K562 (cell line): ENCODE measurements at regions not wholly inside any gene's neighbourhood (a gene's known extent, or its start where the extent isn't known, plus 50 kb on each side); places are given as distances from the start of the nearest gene placed in this dataset.

Experiments used
- BRD9 ChIP-seq: fragments of 450-650 bp; IDR thresholded peaks from 2 replicates; pipeline ENCODE4 v1.6.1; 2018; ENCODE audit warnings: low read depth; ENCODE audit not compliant: partially characterized antibody
- BRF1 ChIP-seq: IDR thresholded peaks from 3 replicates; pipeline ENCODE4 v1.6.1; 2011; ENCODE audit warnings: borderline replicate concordance, mild to moderate bottlenecking; ENCODE audit not compliant: insufficient read length; ENCODE audit errors: extremely low read depth
- ELF2 ChIP-seq: fragments of 250-450 bp; sonication (Bioruptor Pico); IDR thresholded peaks from 2 replicates; pipeline ENCODE4 v1.5.0; 2021; ENCODE audit warnings: mild to moderate bottlenecking
- EP300 ChIP-seq: IDR thresholded peaks from 2 replicates; pipeline ENCODE4 v1.6.1; 2012; ENCODE audit warnings: low read length, improper control_type of control experiment
- HDGF ChIP-seq: fragments of 450-650 bp; IDR thresholded peaks from 2 replicates; pipeline ENCODE4 v1.6.1; 2016
- HNRNPUL1 ChIP-seq: fragments of 200-400 bp; formaldehyde crosslinking; IDR thresholded peaks from 2 replicates; pipeline ENCODE4 v1.6.1; 2017; ENCODE audit warnings: low read length
- NFE2 ChIP-seq: IDR thresholded peaks from 2 replicates; pipeline ENCODE4 v1.6.1; 2014; ENCODE audit warnings: antibody characterized with exemption, low read depth
- NR0B1 ChIP-seq: fragments of 450-650 bp; IDR thresholded peaks from one replicate; pipeline ENCODE4 v1.6.1; 2018; ENCODE audit warnings: mild to moderate bottlenecking, moderate library complexity; ENCODE audit not compliant: partially characterized antibody
- PHF21A ChIP-seq: fragments of 450-650 bp; IDR thresholded peaks from 2 replicates; pipeline ENCODE4 v1.6.1; 2017; ENCODE audit warnings: low read depth, borderline replicate concordance
- RFX5 ChIP-seq: IDR thresholded peaks from 2 replicates; pipeline ENCODE4 v1.6.1; 2011; ENCODE audit warnings: low read depth, mild to moderate bottlenecking, improper control_type of control experiment, low read length
- SIN3A ChIP-seq, 2 experiments: fragments of 150-350 bp in 1 of 2; IDR thresholded peaks; 2 replicates each; pipeline ENCODE4 v1.6.1; 2011 to 2016; ENCODE audit warnings: borderline replicate concordance in 2 of 2, low read depth in 2 of 2, low read length in 2 of 2, mild to moderate bottlenecking in 2 of 2, moderate library complexity in 2 of 2; ENCODE audit not compliant: control insufficient read depth in 1 of 2
- ZKSCAN1 ChIP-seq: fragments of 150-350 bp; IDR thresholded peaks from 2 replicates; pipeline ENCODE4 v1.6.1; 2016; ENCODE audit warnings: low read depth, low read length
- ZNF175 ChIP-seq: fragments of 200-800 bp; sonication (Bioruptor generic); IDR thresholded peaks from 2 replicates; pipeline ENCODE4 v1.6.1; 2016; ENCODE audit warnings: low read depth, mild to moderate bottlenecking, missing genetic modification characterization, missing compliant biosample characterization
- TF ChIP-seq, protein P1 (sequence below), 2 experiments: fragments of 450-650 bp; IDR thresholded peaks; 2 replicates each; pipeline ENCODE4 v1.6.1; 2016; ENCODE audit warnings: mild to moderate bottlenecking in 2 of 2, borderline replicate concordance in 1 of 2, low read depth in 1 of 2, moderate library complexity in 1 of 2
- TF ChIP-seq, protein P2 (sequence below): fragments of 250-450 bp; sonication (Bioruptor Pico); IDR thresholded peaks from 2 replicates; pipeline ENCODE4 v1.9.0; 2021; ENCODE audit warnings: mild to moderate bottlenecking
- TF ChIP-seq, protein P3 (sequence below), 2 experiments: fragments of 450-650 bp in 1 of 2; IDR thresholded peaks; 2 replicates each; pipeline ENCODE4 v1.6.1; 2011 to 2017; ENCODE audit warnings: low read depth in 2 of 2, antibody characterized with exemption in 1 of 2, borderline replicate concordance in 1 of 2, low read length in 1 of 2, mild to moderate bottlenecking in 1 of 2, mixed read lengths in 1 of 2; ENCODE audit not compliant: control insufficient read depth in 1 of 2

GRCh38 chr6:28751514-28751913 lies 172.3 kb downstream of the TRIM27 start (continued):
- TF ChIP-seq, protein P1, sequence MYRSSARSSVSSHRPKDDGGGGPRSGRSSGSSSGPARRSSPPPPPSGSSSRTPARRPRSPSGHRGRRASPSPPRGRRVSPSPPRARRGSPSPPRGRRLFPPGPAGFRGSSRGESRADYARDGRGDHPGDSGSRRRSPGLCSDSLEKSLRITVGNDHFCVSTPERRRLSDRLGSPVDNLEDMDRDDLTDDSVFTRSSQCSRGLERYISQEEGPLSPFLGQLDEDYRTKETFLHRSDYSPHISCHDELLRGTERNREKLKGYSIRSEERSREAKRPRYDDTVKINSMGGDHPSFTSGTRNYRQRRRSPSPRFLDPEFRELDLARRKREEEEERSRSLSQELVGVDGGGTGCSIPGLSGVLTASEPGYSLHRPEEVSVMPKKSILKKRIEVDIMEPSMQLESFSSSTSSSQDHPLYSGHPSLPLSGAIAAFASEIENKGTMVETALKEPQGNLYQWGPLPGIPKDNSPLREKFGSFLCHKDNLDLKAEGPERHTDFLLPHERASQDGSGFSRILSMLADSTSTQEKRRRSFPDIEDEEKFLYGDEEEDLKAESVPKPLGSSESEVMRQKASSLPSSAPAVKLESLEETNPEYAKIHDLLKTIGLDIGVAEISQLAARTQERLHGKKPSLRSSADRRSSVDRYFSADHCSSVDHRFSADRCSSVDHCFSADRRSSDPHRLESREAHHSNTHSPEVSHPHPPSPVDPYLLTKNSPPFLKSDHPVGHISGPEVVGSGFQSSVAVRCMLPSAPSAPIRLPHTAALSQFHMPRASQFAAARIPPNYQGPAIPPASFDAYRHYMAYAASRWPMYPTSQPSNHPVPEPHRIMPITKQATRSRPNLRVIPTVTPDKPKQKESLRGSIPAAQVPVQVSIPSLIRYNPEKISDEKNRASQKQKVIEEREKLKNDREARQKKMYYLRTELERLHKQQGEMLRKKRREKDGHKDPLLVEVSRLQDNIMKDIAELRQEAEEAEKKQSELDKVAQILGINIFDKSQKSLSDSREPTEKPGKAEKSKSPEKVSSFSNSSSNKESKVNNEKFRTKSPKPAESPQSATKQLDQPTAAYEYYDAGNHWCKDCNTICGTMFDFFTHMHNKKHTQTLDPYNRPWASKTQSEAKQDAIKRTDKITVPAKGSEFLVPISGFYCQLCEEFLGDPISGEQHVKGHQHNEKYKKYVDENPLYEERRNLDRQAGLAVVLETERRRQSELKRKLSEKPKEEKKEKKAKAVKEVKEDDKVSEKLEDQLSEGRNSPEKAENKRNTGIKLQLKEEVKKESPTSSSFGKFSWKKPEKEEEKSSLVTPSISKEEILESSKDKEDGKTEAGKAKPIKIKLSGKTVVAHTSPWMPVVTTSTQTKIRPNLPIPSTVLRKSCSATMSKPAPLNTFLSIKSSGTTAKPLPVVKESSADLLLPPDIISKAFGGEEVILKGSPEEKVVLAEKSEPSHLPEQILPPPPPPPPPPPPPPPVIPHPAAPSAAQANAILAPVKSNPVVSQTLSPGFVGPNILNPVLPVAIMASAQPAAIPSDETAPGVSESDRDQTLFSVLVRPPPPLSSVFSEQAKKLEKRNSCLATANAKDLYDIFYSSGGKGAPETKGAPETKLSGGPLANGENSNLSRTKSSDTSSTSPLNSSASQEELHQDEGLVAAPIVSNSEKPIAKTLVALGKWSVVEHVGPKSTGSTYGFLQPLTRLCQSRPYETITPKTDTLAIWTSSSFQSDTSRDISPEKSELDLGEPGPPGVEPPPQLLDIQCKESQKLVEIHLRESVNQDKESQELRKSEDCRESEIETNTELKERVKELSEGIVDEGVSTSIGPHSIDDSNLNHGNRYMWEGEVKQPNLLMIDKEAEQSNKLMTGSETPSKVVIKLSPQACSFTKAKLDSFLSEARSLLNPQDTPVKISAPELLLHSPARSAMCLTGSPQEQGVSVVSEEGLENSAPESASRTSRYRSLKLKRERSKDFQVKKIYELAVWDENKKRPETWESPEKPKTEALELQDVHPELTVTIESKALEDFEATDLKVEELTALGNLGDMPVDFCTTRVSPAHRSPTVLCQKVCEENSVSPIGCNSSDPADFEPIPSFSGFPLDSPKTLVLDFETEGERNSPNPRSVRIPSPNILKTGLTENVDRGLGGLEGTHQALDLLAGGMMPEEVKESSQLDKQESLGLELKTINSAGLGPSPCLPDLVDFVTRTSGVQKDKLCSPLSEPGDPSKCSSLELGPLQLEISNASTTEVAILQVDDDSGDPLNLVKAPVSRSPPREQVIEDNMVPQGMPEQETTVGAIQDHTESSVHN (IDR thresholded peaks at IDR 0.05; ENCODE audit: borderline replicate concordance in 1 of 2, low read depth in 1 of 2), result peak in 1 of 2 experiments; percentile 79; a peak in 2 of 4 replicates
- no peak for TF ChIP-seq NFE2
- TF ChIP-seq HDGF, result peak; percentile 83; the same call in 1 of the 2 replicates
- TF ChIP-seq PHF21A, result no peak
- TF ChIP-seq SIN3A (IDR thresholded peaks at IDR 0.05; ENCODE audit: borderline replicate concordance in 2 of 2, control insufficient read depth in 1 of 2, low read depth in 2 of 2, low read length in 2 of 2), result peak in 1 of 2 experiments; percentile 40; a peak in 1 of 4 replicates
- peak; percentile 19; the same call in 1 of the 2 replicates for TF ChIP-seq EP300
- TF ChIP-seq ZKSCAN1, result no peak
- no peak for TF ChIP-seq RFX5
- TF ChIP-seq BRF1, result no peak
- TF ChIP-seq BRD9, result no peak
- TF ChIP-seq NR0B1, result no peak
- no peak for TF ChIP-seq ELF2 (CRISPR knock-in tag)
- TF ChIP-seq ZNF175 (CRISPR knock-in tag), result no peak
- TF ChIP-seq, protein P2, sequence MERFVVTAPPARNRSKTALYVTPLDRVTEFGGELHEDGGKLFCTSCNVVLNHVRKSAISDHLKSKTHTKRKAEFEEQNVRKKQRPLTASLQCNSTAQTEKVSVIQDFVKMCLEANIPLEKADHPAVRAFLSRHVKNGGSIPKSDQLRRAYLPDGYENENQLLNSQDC (CRISPR knock-in tag), result no peak
- TF ChIP-seq HNRNPUL1, result no peak
- TF ChIP-seq, protein P3, sequence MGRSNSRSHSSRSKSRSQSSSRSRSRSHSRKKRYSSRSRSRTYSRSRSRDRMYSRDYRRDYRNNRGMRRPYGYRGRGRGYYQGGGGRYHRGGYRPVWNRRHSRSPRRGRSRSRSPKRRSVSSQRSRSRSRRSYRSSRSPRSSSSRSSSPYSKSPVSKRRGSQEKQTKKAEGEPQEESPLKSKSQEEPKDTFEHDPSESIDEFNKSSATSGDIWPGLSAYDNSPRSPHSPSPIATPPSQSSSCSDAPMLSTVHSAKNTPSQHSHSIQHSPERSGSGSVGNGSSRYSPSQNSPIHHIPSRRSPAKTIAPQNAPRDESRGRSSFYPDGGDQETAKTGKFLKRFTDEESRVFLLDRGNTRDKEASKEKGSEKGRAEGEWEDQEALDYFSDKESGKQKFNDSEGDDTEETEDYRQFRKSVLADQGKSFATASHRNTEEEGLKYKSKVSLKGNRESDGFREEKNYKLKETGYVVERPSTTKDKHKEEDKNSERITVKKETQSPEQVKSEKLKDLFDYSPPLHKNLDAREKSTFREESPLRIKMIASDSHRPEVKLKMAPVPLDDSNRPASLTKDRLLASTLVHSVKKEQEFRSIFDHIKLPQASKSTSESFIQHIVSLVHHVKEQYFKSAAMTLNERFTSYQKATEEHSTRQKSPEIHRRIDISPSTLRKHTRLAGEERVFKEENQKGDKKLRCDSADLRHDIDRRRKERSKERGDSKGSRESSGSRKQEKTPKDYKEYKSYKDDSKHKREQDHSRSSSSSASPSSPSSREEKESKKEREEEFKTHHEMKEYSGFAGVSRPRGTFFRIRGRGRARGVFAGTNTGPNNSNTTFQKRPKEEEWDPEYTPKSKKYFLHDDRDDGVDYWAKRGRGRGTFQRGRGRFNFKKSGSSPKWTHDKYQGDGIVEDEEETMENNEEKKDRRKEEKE (IDR thresholded peaks at IDR 0.05; ENCODE audit: borderline replicate concordance in 1 of 2, control insufficient read depth in 1 of 2, low read depth in 2 of 2, low read length in 1 of 2), result no peak
